Left renal cortex interstitium (tissue), 4 donors: ENCODE measurements at regions not wholly inside any gene's neighbourhood (a gene's known extent, or its start where the extent isn't known, plus 50 kb on each side); places are given as distances from the start of the nearest gene placed in this dataset.
A peak's percentile ranks its signal among the peaks of the same experiment; 100 is the strongest.

Experiments used
- DNase-seq, 4 donors: peaks; one replicate each; pipeline ENCODE4 v3.0.0-alpha.2; 2013; ENCODE audit warnings: low read depth in 4 of 4, low spot score in 2 of 4, missing footprints in 1 of 4

GRCh38 chr5:74332682-74333081, 307.8 kb downstream of the ENC1 start:
- no peak for DNase-seq

GRCh38 chr5:74332006-74332405, 308.5 kb downstream of the ENC1 start:
- no peak for DNase-seq

GRCh38 chr5:74328221-74328630, 312.3 kb downstream of the ENC1 start:
- no peak for DNase-seq

GRCh38 chr5:74327339-74327685, 313.2 kb downstream of the ENC1 start:
- DNase-seq, result no peak

- peak in 1 of 4 donors; percentile 44 for DNase-seq
Observed at GRCh38 chr5:74326571-74327338, 313.8 kb downstream of the ENC1 start.

GRCh38 chr5:74325866-74326265, 314.7 kb downstream of the ENC1 start:
- DNase-seq, result no peak

GRCh38 chr5:74324556-74324955, 316.0 kb downstream of the ENC1 start:
- DNase-seq, result no peak

- DNase-seq, result no peak
Observed at GRCh38 chr5:74322944-74323343, 317.6 kb downstream of the ENC1 start.

GRCh38 chr5:74322191-74322590, 318.3 kb downstream of the ENC1 start:
- DNase-seq, result no peak

- DNase-seq, result no peak
Observed at GRCh38 chr5:74321326-74321725, 319.2 kb downstream of the ENC1 start.

GRCh38 chr5:74320526-74320925, 320.0 kb downstream of the ENC1 start:
- DNase-seq, result no peak

- DNase-seq, result no peak
Observed at GRCh38 chr5:74319076-74319475, 321.5 kb downstream of the ENC1 start.

GRCh38 chr5:74316064-74316603, 324.4 kb downstream of the ENC1 start:
- no peak for DNase-seq

- no peak for DNase-seq
Observed at GRCh38 chr5:74314906-74315305, 325.6 kb downstream of the ENC1 start.

GRCh38 chr5:74313896-74314295, 326.6 kb downstream of the ENC1 start:
- no peak for DNase-seq

GRCh38 chr5:74312746-74313145, 327.8 kb downstream of the ENC1 start:
- DNase-seq, result no peak

- DNase-seq, result no peak
Observed at GRCh38 chr5:74311961-74312360, 328.6 kb downstream of the ENC1 start.

- DNase-seq, result no peak
Observed at GRCh38 chr5:74310997-74311930, 329.3 kb downstream of the ENC1 start.

- no peak for DNase-seq
Observed at GRCh38 chr5:74310386-74310785, 330.1 kb downstream of the ENC1 start.

- DNase-seq, result no peak
Observed at GRCh38 chr5:74309050-74309449, 331.5 kb downstream of the ENC1 start.

GRCh38 chr5:74306845-74307244, 333.7 kb downstream of the ENC1 start:
- DNase-seq, result no peak

- no peak for DNase-seq
Observed at GRCh38 chr5:74304536-74304935, 336.0 kb downstream of the ENC1 start.
